ENCODE measurements at regions not wholly inside any gene's neighbourhood (a gene's known extent, or its start where the extent isn't known, plus 50 kb on each side); places are given as distances from the start of the nearest gene placed in this dataset.

DNA sequence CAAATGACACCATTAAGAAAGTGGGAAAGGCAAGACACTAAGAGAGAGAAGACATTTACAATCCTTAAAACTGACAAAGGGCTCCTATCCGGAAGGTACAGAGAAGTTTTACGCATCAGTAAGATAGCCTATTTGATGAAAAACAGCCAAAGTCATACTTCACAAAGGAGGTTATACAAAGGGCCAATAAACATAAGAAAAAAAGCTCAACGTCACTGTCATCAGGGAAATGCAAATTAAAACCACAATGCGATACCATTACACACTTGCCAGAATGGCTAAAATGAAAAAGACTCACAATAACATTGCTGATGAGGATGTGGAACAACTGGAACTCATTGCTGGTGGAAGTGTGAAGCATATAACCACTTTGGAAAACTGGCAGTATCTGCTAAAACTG lies 168.6 kb upstream of the FAR2 start:
- no peak overlapping the region for H3K4me3 ChIP-seq (ENCODE audit: low read depth, low read length)
- TF ChIP-seq ZNF426 (tag by site-specific recombination; IDR thresholded peaks at IDR 0.05) (no peak), ZFP3 (tag by site-specific recombination; IDR thresholded peaks at IDR 0.05; ENCODE audit: low read depth) (no peak)
- no peak overlapping the region for H3K27ac ChIP-seq (ENCODE audit: extremely low read depth, low read depth, low read length)
- no peaks in the 10 kb centered on the region for H3K9me3 ChIP-seq (ENCODE audit: control insufficient read depth, insufficient read depth, low read depth, low read length)
- H3K36me3 ChIP-seq (ENCODE audit: control insufficient read depth in 2 of 2, insufficient read depth in 1 of 2, low read length in 2 of 2), result no peaks in the 10 kb centered on the region
- H3K4me1 ChIP-seq (ENCODE audit: control insufficient read depth, insufficient read depth, low read length), result no peaks in the 10 kb centered on the region
- ChIA-PET CTCF (no interaction called here), POLR2A (no interaction called here)

GRCh38 chr12:28987538-28988324 lies 161.3 kb upstream of the FAR2 start:
- Histone ChIP-seq H3K36me3 (ENCODE audit: control insufficient read depth in 2 of 2, insufficient read depth in 1 of 2, low read length in 2 of 2) (no peaks in the 10 kb centered on the region), H3K9me3 (ENCODE audit: control insufficient read depth, insufficient read depth, low read depth, low read length) (no peaks in the 10 kb centered on the region), H3K4me1 (ENCODE audit: control insufficient read depth, insufficient read depth, low read length) (no peaks in the 10 kb centered on the region), H3K27ac (ENCODE audit: extremely low read depth, low read depth, low read length) (no peak overlapping the region), H3K4me3 (ENCODE audit: low read depth, low read length) (no peak overlapping the region)
- ChIA-PET CTCF (interaction anchor here (0.7 kb wide), 1 partner anchor 11 kb away, joined by 6 read pairs; no protein-coding TSS in a partner anchor), POLR2A (interaction anchor here (0.5 kb wide), 1 partner anchor 50 kb away, joined by 7 read pairs; no protein-coding TSS in a partner anchor)
- TF ChIP-seq ZFP41 (tag by site-specific recombination; IDR thresholded peaks at IDR 0.05; ENCODE audit: borderline replicate concordance), result no peak
- no peak for TF ChIP-seq ZNF555 (tag by site-specific recombination; conservative IDR thresholded peaks at IDR 0.05)
- no peak for TF ChIP-seq ZNF214 (tag by site-specific recombination; IDR thresholded peaks at IDR 0.05; ENCODE audit: borderline replicate concordance)
- TF ChIP-seq BCL11A (tag by site-specific recombination; IDR thresholded peaks at IDR 0.05; ENCODE audit: low read depth), result no peak
- TF ChIP-seq, protein P1, sequence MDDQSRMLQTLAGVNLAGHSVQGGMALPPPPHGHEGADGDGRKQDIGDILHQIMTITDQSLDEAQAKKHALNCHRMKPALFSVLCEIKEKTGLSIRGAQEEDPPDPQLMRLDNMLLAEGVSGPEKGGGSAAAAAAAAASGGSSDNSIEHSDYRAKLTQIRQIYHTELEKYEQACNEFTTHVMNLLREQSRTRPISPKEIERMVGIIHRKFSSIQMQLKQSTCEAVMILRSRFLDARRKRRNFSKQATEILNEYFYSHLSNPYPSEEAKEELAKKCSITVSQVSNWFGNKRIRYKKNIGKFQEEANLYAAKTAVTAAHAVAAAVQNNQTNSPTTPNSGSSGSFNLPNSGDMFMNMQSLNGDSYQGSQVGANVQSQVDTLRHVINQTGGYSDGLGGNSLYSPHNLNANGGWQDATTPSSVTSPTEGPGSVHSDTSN (CRISPR knock-in tag; IDR thresholded peaks at IDR 0.05), result no peak
- TF ChIP-seq, protein P2, sequence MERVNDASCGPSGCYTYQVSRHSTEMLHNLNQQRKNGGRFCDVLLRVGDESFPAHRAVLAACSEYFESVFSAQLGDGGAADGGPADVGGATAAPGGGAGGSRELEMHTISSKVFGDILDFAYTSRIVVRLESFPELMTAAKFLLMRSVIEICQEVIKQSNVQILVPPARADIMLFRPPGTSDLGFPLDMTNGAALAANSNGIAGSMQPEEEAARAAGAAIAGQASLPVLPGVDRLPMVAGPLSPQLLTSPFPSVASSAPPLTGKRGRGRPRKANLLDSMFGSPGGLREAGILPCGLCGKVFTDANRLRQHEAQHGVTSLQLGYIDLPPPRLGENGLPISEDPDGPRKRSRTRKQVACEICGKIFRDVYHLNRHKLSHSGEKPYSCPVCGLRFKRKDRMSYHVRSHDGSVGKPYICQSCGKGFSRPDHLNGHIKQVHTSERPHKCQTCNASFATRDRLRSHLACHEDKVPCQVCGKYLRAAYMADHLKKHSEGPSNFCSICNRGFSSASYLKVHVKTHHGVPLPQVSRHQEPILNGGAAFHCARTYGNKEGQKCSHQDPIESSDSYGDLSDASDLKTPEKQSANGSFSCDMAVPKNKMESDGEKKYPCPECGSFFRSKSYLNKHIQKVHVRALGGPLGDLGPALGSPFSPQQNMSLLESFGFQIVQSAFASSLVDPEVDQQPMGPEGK (tag by site-specific recombination; IDR thresholded peaks at IDR 0.05), result no peak
- no peak for TF ChIP-seq PRDM6 (tag by site-specific recombination; IDR thresholded peaks at IDR 0.05)
- TF ChIP-seq SP3 (tag by site-specific recombination; IDR thresholded peaks at IDR 0.05), result no peak
- TF ChIP-seq ZNF248 (tag by site-specific recombination; IDR thresholded peaks at IDR 0.05), result no peak

DNA sequence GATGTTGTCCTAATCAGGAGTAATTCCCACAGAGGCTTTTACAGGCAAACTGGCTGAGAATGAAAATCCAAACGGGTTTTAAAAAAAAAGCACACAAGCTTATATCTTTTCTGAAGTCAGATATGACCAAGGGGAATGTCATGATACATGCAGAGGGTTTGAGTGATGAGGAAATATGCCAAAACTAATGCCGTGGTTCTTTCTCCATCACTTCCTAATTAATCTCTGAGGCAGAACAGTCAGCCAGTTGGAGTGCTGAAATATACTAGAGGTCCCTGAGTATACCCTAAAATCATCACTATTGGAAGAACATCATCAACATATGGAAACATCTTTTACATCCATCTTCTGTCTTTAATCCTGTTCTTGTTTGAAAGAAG lies 160.8 kb upstream of the FAR2 start:
- Histone ChIP-seq H3K27ac (ENCODE audit: extremely low read depth, low read depth, low read length) (no peak overlapping the region), H3K9me3 (ENCODE audit: control insufficient read depth, insufficient read depth, low read depth, low read length) (no peaks in the 10 kb centered on the region), H3K4me3 (ENCODE audit: low read depth, low read length) (no peak overlapping the region), H3K4me1 (ENCODE audit: control insufficient read depth, insufficient read depth, low read length) (no peaks in the 10 kb centered on the region), H3K36me3 (ENCODE audit: control insufficient read depth in 2 of 2, insufficient read depth in 1 of 2, low read length in 2 of 2) (no peaks in the 10 kb centered on the region)
- ChIA-PET POLR2A (interaction anchor here (0.5 kb wide), 1 partner anchor 50 kb away, joined by 7 read pairs; no protein-coding TSS in a partner anchor), CTCF (interaction anchor here (0.7 to 1.0 kb wide), 2 partner anchors 10 to 12 kb away, joined by 3 to 6 read pairs; no protein-coding TSS in a partner anchor)
- TF ChIP-seq ZNF10 (tag by site-specific recombination; IDR thresholded peaks at IDR 0.05) (no peak), PRDM1 (tag by site-specific recombination; IDR thresholded peaks at IDR 0.05) (no peak), ZNF629 (tag by site-specific recombination; IDR thresholded peaks at IDR 0.05) (no peak), YY1 (tag by site-specific recombination; IDR thresholded peaks at IDR 0.05) (no peak), ZNF776 (tag by site-specific recombination; IDR thresholded peaks at IDR 0.05; ENCODE audit: borderline replicate concordance) (no peak), ZNF624 (tag by site-specific recombination; IDR thresholded peaks at IDR 0.05) (no peak), ZNF221 (tag by site-specific recombination; IDR thresholded peaks at IDR 0.05; ENCODE audit: borderline replicate concordance) (no peak), ZNF146 (tag by site-specific recombination; IDR thresholded peaks at IDR 0.05) (no peak), BCL6B (tag by site-specific recombination; IDR thresholded peaks at IDR 0.05) (no peak), KLF8 (tag by site-specific recombination; IDR thresholded peaks at IDR 0.05) (no peak), ZNF24 (tag by site-specific recombination; IDR thresholded peaks at IDR 0.05) (no peak), SP7 (tag by site-specific recombination; IDR thresholded peaks at IDR 0.05) (no peak), TRIM28 (IDR thresholded peaks at IDR 0.05; ENCODE audit: borderline replicate concordance, low read length) (no peak)
- TF ChIP-seq, protein P3, sequence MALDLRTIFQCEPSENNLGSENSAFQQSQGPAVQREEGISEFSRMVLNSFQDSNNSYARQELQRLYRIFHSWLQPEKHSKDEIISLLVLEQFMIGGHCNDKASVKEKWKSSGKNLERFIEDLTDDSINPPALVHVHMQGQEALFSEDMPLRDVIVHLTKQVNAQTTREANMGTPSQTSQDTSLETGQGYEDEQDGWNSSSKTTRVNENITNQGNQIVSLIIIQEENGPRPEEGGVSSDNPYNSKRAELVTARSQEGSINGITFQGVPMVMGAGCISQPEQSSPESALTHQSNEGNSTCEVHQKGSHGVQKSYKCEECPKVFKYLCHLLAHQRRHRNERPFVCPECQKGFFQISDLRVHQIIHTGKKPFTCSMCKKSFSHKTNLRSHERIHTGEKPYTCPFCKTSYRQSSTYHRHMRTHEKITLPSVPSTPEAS (tag by site-specific recombination; IDR thresholded peaks at IDR 0.05), result no peak

Measured in HEK293 (cell line).